Testis (tissue), 2 donors: ENCODE measurements at regions not wholly inside any gene's neighbourhood (a gene's known extent, or its start where the extent isn't known, plus 50 kb on each side); places are given as distances from the start of the nearest gene placed in this dataset.

ENCODE experiments used
- DNase-seq: peaks from one replicate; pipeline ENCODE4 v3.0.0-alpha.2; 2019
- H3K27ac ChIP-seq, 2 donors: fragments of 200-600 bp; sonication (generic); one replicate each; pipeline ENCODE4 v1.5.1; 2019
- H3K27me3 ChIP-seq: fragments of 200-600 bp; sonication (generic); one replicate; pipeline ENCODE4 v1.5.1; 2019
- H3K36me3 ChIP-seq: fragments of 200-600 bp; sonication (generic); one replicate; pipeline ENCODE4 v1.5.1; 2017; ENCODE audit warnings: low read depth; ENCODE audit errors: missing control alignments
- H3K4me1 ChIP-seq: fragments of 200-600 bp; sonication (generic); one replicate; pipeline ENCODE4 v1.5.1; 2019
- H3K4me3 ChIP-seq, 2 donors: fragments of 200-600 bp; sonication (generic); one replicate each; pipeline ENCODE4 v1.5.1; 2017 to 2019
- H3K9me3 ChIP-seq: fragments of 200-600 bp; sonication (generic); one replicate; pipeline ENCODE4 v1.5.1; 2017
- POLR2A ChIP-seq: fragments of 450-650 bp; IDR thresholded peaks from one replicate; pipeline ENCODE4 v1.6.1; 2017; ENCODE audit warnings: antibody characterized with exemption, mild to moderate bottlenecking, moderate library complexity
- WGBS, 2 donors: methylation state at CpG; one replicate each; pipeline ENCODE4 v1.1.5; 2018; 5-methylcytosine and 5-hydroxymethylcytosine counted together
- intact Hi-C: fragments of 100-400 bp; cut with DNase I; formaldehyde crosslinking; loops from one replicate; pipeline ENCODE4 v1.15.1; 2023; ENCODE audit warnings: low total_unique reads
- TF ChIP-seq, protein P1 (sequence below), 3 experiments: fragments of 450-650 bp in 2 of 3; fragments of 200-600 bp in 1 of 3; sonication (generic) in 1 of 3; IDR thresholded peaks; one replicate each; pipeline ENCODE4 v1.5.1; 2016 to 2019; ENCODE audit warnings: antibody characterized with exemption in 3 of 3, mild to moderate bottlenecking in 2 of 3, moderate library complexity in 1 of 3

DNA sequence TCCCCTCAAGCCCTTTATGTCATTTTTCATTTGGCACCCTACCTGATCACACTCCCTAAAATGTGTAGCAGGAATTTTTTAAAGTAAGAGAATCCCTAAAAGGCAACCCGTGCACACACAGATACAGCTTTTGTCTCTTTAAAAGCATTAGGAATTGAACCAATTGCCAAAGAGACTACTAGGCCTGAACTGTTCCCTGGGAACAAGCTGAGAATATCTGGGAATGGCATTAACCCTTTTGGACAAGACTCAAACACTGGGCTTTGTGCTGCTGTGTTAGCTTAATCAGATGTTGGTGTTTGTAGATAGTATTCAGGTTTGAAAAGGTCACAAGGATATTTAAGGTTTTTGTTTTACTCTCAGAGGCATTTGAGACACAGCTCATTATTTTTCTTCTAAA is 414.4 kb upstream of the PDZRN3 start:
- WGBS, 2 donors, result 49 to 53% methylated on average over 1 of the region's 1 CpG
- Histone ChIP-seq H3K4me1 (no peaks in the 10 kb centered on the region), H3K36me3 (no peaks in the 10 kb centered on the region), H3K27ac (no peak overlapping the region), H3K9me3 (no peaks in the 10 kb centered on the region), H3K27me3 (no peaks in the 10 kb centered on the region), H3K4me3 (no peak overlapping the region)
- intact Hi-C loops, result no loop called here
- no peak for DNase-seq
- TF ChIP-seq, protein P1, sequence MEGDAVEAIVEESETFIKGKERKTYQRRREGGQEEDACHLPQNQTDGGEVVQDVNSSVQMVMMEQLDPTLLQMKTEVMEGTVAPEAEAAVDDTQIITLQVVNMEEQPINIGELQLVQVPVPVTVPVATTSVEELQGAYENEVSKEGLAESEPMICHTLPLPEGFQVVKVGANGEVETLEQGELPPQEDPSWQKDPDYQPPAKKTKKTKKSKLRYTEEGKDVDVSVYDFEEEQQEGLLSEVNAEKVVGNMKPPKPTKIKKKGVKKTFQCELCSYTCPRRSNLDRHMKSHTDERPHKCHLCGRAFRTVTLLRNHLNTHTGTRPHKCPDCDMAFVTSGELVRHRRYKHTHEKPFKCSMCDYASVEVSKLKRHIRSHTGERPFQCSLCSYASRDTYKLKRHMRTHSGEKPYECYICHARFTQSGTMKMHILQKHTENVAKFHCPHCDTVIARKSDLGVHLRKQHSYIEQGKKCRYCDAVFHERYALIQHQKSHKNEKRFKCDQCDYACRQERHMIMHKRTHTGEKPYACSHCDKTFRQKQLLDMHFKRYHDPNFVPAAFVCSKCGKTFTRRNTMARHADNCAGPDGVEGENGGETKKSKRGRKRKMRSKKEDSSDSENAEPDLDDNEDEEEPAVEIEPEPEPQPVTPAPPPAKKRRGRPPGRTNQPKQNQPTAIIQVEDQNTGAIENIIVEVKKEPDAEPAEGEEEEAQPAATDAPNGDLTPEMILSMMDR (IDR thresholded peaks at IDR 0.05), result no peak
- no peak for TF ChIP-seq POLR2A

DNA sequence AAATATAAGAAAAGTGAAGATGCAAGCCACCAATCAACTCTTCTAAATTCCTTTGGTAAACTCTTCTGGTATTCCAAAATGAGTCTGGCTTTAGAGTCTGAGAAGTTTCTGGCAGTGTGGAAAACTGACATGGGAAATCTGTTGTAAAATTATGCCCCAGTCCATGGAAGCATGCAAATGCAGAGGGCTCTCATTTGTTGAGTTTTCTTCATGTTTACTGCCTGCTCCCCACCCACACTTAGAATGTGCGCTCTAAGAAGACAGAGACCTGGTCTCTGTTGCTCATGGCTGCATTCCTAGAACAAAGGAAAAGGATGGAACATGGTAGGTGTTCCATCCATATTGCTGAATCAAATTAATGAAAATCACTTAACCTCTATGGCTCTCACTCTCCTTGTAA is 411.8 kb upstream of the PDZRN3 start:
- TF ChIP-seq, protein P1 (IDR thresholded peaks at IDR 0.05), result no peak
- no peak for TF ChIP-seq POLR2A
- H3K9me3 ChIP-seq, result no peaks in the 10 kb centered on the region
- no peak overlapping the region for H3K27ac ChIP-seq
- 0% methylated on average over 1 of the region's 1 CpG for WGBS, 2 donors
- DNase-seq, result no peak
- intact Hi-C loops, result no loop called here
- H3K27me3 ChIP-seq, result no peaks in the 10 kb centered on the region
- no peak overlapping the region for H3K4me3 ChIP-seq
- H3K4me1 ChIP-seq, result no peaks in the 10 kb centered on the region
- H3K36me3 ChIP-seq, result no peaks in the 10 kb centered on the region

DNA sequence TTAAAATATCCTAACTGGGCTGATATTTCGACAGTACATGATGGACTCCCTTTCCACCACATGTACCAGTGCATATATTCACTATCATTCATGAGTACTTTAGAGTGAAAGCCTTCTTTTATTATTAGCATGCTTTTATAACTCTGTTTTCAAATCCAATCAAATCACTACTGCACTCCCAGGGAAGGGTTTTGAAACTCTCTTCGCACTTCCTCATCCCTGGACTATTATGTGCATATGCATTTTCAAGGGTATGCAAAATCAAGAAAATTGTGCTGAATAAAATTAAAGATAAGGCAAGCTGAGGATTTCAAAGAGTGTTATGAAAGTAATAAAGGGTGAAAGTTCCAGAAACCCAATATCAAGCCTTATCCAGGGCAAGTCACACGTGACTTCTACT is 411.4 kb upstream of the PDZRN3 start:
- no peak overlapping the region for H3K27ac ChIP-seq
- H3K4me3 ChIP-seq, result no peak overlapping the region
- H3K36me3 ChIP-seq, result no peaks in the 10 kb centered on the region
- DNase-seq, result no peak
- H3K4me1 ChIP-seq, result no peaks in the 10 kb centered on the region
- WGBS, 2 donors, result 87 to 95% methylated on average over 3 of the region's 3 CpGs
- H3K9me3 ChIP-seq, result no peaks in the 10 kb centered on the region
- intact Hi-C loops, result no loop called here
- TF ChIP-seq POLR2A, result no peak
- TF ChIP-seq, protein P1 (IDR thresholded peaks at IDR 0.05), result no peak
- H3K27me3 ChIP-seq, result no peaks in the 10 kb centered on the region

DNA sequence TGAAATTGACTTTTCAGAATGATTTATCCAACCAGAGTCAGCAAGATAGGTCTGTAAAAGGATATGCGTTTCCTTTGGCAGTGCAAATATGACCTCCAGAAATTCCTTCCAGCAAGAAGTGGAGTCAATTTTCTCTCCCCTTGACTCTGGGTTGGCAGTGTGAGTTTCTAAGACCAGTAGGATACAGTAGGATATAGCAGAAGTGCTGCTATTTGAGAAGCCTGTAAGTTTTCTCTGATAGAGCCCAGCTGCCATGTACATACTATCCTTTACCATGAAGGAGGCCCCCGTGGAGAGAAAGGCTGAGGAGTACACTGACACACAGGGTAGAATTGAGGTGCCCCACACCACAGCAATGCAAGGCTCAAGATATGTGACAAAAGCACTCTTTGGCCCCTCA is 409.1 kb upstream of the PDZRN3 start:
- no peak for TF ChIP-seq POLR2A
- TF ChIP-seq, protein P1 (IDR thresholded peaks at IDR 0.05), result no peak
- 87 to 91% methylated on average over 2 of the region's 2 CpGs for WGBS, 2 donors

DNA sequence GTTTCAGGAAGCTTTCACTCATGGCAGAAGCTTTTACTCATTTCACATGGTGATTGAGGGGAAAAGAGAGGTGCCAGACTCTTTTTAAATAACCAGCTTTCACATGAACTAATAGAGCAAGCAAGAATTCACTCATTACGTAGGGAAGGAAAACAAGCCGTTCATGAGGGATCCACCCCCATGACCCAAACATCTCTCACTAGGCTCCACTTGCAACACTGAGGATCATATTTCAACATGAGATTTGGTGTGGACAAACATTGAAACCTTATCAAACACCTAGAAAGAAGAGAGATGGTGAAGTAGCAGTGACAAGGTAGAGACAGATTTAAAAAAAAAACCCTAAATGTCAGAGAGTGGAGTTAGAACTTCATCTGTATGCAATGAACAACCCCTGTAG is 408.6 kb upstream of the PDZRN3 start:
- no peaks in the 10 kb centered on the region for H3K27me3 ChIP-seq
- DNase-seq, result no peak
- no peak overlapping the region for H3K27ac ChIP-seq
- no peaks in the 10 kb centered on the region for H3K9me3 ChIP-seq
- H3K36me3 ChIP-seq, result no peaks in the 10 kb centered on the region
- no peaks in the 10 kb centered on the region for H3K4me1 ChIP-seq
- 66 to 68% methylated on average over 2 of the region's 2 CpGs for WGBS, 2 donors
- intact Hi-C loops, result no loop called here
- H3K4me3 ChIP-seq, result no peak overlapping the region
- no peak for TF ChIP-seq POLR2A
- TF ChIP-seq, protein P1 (IDR thresholded peaks at IDR 0.05), result no peak

More for the DNA sequence above, 409.1 kb upstream of the PDZRN3 start:
- H3K4me3 ChIP-seq, result no peak overlapping the region
- no peaks in the 10 kb centered on the region for H3K4me1 ChIP-seq
- H3K27ac ChIP-seq, result no peak overlapping the region
- intact Hi-C loops, result no loop called here
- no peaks in the 10 kb centered on the region for H3K9me3 ChIP-seq
- DNase-seq, result no peak
- H3K27me3 ChIP-seq, result no peaks in the 10 kb centered on the region
- no peaks in the 10 kb centered on the region for H3K36me3 ChIP-seq
